ENCODE measurements at regions not wholly inside any gene's neighbourhood (a gene's known extent, or its start where the extent isn't known, plus 50 kb on each side); places are given as distances from the start of the nearest gene placed in this dataset.
"Not testable (repeated sequence)": the region's sequence is repeated elsewhere in the genome, so short reads cannot be mapped to it uniquely, and the experiment has no call there.

DNA sequence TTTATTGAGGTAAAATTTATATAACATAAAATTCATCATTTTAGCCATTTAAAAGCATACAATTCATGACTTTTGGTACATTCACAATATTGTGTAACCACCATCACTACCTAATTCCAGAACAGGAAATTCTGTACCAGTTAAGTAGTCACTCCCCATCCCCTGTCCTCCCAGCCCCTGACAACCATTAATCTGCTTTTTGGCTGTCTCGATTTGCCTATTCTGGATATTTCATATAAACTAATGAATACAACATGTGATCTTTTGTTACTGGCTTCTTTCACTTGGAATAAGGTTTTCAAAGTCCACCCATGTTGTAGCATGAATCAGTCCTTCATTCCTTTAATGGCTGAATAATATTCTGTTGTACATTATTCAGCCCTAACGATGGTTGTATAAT is 115.6 kb upstream of the KLF14 start:
- no peak for DNase-seq

GRCh38 chr7:130850956-130851355 is 116.9 kb upstream of the KLF14 start:
- DNase-seq = no peak

GRCh38 chr7:130852867-130853266 is 118.9 kb upstream of the KLF14 start:
- DNase-seq = no peak

GRCh38 chr7:130853503-130854279 is 119.7 kb upstream of the KLF14 start:
- DNase-seq = no peak

DNA sequence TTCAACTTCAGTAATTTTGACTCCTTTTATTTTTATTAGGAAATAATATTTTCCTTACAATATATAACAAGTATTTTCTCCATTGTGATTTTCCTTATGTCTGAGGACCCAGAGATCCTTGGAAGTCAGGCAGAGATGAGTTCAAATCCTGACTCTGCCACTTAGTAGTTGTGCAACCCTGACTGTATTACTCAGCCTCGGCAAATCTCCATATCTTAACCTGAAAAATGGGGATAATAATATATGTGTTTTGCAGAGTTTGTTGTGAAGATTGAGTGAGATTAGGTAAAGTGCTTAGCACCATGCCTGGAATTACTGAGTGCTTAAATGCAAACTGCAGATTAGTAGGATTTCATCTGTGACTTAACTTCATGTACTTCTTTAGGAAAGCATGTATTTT is 120.5 kb upstream of the KLF14 start:
- DNase-seq = no peak

GRCh38 chr7:130856866-130857265 is 122.9 kb upstream of the KLF14 start:
- DNase-seq = no peak

- DNase-seq = not testable (repeated sequence)
Measured at GRCh38 chr7:130860832-130861231, 126.8 kb upstream of the KLF14 start.

GRCh38 chr7:130865408-130866236 is 131.6 kb upstream of the KLF14 start:
- DNase-seq = no peak

DNA sequence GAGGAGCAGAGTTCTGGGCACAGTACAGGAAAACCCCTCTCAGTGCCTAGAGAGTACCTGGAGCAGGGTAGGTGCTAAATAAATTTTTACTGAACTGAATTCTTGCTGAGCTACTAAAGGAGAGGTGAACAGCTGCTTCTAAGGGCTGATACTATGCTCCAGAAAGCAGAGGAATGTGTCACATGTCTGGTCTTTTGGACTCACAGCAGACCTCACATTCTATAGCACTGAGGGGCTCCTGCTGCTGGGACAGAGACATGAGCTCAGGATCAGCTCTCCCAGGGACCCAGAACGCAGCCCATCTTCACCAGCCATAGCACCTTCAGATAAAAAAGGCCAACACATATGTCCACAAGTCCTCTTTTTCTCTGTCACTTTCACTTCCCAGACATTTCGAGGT is 133.0 kb upstream of the KLF14 start:
- DNase-seq = no peak

GRCh38 chr7:130867581-130868136 is 133.7 kb upstream of the KLF14 start:
- DNase-seq = no peak

DNA sequence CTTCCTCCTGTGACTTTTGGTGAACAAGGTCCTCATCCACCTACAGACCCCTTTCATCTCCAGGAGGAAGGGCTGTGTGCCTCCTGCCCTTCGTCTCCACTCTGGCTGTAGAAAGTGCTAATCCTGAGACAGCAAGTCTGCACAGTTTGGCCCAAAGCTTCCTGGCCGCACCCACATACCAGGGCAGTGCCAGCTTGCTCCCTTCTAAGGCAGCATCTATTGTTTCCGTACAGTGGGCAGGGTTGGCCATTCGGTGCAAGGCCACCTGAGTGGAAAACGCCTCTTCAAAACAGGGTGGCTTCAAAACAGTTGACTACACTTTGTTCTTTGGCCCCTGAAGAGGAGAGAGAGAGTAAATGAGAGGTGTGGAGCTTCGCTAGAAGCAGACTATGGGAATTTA is 134.1 kb upstream of the KLF14 start:
- DNase-seq = no peak

- no peak for DNase-seq
Measured at GRCh38 chr7:130869918-130870317, 135.9 kb upstream of the KLF14 start.

- no peak for DNase-seq
Measured at GRCh38 chr7:130872341-130872740, 138.3 kb upstream of the KLF14 start.

- DNase-seq = no peak
Measured at GRCh38 chr7:130872756-130873448, 138.9 kb upstream of the KLF14 start.

- DNase-seq = no peak
Measured at GRCh38 chr7:130874071-130874915, 140.3 kb upstream of the KLF14 start.

- DNase-seq = peak in 2 of 5 donors; percentile 24 to 52
Measured at GRCh38 chr7:130875265-130875741, 141.3 kb upstream of the KLF14 start.

DNA sequence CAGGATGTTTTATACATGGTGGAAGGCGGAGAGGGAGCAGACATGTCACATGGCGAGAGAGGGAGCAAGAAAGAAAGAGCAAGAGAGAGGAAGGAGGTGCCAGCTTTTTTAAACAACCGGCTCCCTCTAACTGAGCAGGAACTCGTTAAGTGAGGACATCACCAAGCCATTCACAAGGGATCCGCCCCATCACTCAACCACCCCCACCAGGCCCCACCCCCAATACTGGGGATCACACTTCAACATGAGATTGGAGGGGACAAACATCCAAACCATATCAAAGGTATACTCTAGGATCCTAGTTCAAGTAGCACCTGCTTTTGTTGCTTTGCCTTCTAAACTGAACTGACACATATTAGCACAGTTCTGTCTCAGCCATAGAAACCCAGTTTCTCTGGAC is 141.9 kb upstream of the KLF14 start:
- DNase-seq = no peak

DNA sequence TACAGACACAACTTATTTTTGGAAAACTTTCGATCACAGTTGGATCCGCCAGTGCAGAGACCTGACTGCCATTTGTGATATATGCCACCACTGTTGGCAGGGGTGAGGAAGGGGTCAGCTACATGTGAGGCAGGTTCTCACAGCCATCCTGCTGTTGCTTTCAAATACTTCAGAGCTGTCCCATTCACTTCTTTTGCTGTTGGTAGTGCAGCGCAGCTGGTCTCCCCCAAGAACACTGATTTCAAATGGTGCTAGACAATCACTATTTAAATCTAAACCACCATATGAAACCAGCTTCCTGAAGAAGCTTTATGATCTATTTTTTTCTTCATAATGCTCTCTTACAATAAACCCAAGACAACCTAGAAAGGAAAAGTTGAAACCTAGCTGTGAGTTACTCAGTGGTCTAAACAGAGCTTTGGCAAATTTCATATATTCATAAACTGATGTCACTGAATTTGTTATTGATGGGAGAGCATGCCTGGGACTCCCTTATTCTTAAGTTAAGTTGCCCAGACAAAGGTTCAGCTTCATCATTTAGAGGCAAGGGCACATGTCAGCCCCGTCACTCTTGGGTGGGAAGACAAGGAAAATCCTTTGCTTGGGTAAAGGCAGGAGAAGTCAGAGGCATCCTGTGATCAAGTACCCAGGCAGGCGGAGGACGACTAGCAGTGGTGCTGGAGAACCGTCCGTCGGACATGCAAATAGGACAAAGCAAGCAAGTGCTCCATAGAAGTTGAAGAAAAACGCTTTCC is 143.4 kb upstream of the KLF14 start:
- no peak for DNase-seq

DNA sequence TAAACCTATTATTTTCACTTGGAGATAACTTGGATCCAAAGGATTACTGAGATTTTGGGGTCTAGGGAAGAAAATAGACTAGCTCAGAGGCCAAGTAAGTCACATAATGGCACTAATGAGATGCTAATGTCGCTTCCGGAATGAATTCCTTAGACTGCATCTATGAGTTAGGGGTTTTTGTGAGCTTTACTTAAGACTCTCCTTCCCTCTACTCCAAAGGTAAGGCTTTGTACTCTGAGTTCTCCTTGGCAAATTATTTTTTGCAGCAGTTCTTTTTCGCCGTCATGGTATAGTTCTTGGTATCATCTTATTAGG is 143.9 kb upstream of the KLF14 start:
- no peak for DNase-seq

- no peak for DNase-seq
Measured at GRCh38 chr7:130878785-130879184, 144.8 kb upstream of the KLF14 start.

- DNase-seq = no peak
Measured at GRCh38 chr7:130879191-130879590, 145.2 kb upstream of the KLF14 start.

DNA sequence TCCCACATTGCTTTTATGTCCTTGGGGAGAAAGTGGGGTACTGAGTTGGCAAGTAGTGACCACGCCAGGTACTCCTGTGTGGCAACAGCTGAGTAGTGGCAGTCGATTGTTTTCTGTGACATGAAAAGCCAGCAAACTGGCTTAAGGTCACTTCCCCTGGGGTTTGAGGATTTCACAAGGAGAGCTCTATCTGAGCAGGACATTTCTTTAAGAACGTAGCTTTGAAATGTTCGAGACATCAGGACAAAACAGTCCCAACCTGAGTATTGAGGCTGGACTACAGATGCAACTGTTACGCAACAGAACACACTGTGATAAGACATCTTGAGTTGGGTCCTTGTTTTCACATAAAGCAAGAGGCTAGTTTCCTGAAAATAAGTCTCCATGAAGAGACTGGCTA is 146.7 kb upstream of the KLF14 start:
- DNase-seq = no peak

Measured in T-helper 1 cell (primary cell).